Inflammatory macrophage (primary cell): ENCODE measurements at regions not wholly inside any gene's neighbourhood (a gene's known extent, or its start where the extent isn't known, plus 50 kb on each side); places are given as distances from the start of the nearest gene placed in this dataset.
"Not testable (repeated sequence)": the region's sequence is repeated elsewhere in the genome, so short reads cannot be mapped to it uniquely, and the experiment has no call there.

Experiments
- DNase-seq, 2 donors: peaks; one replicate each; pipeline ENCODE4 v3.0.0-alpha.2; 2020 to 2022

DNA sequence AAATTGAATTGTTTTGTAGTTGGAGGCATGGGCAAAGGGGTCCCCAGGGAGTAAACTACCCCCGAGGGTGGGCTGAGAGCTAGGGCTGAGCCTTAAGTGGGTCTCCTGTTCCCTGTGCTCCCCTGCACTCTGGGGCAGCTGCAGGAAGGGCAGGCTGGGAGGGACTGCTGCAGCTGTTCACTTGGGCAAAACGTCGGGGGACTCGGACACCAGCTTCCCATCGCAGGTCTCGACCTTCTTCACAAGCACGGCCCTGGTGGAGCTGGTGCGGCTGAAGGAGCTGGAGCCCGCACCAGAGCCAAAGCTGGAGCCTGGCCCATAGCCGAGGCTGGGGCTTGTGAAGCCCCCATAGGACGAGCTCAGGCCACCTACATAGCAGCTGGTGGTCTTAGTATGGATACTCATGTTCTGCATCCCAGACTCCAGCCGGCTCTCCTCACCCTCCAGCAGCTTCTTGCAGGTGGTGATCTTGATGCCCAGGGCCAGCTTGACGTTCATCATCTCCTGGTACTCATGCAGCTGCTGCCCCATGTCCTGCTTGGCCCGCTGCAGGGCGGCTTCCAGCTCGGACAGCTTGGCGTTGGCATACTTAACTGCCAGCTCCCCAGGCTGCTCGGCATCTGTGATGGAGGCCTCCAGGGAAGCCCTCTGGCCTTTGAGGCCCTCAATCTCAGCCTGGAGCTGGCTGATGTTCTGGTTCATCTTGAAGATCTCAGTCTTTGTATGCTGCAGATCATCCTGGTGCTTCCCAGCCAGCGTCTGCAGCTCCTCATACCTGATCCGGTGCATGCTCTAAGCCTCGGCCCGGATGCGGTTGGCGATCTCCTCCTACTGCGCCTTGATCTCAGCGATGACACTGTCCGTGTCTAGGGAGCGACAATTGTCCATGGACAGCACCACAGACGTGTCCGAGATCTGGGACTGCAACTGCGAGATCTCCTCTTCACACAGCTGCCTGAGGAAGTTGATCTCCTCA, 423.5 kb upstream of the ARPP21 start:
- no peak for DNase-seq

GRCh38 chr3:35216501-35217266, 422.6 kb upstream of the ARPP21 start:
- no peak for DNase-seq

GRCh38 chr3:35223632-35224394, 415.5 kb upstream of the ARPP21 start:
- no peak for DNase-seq

DNA sequence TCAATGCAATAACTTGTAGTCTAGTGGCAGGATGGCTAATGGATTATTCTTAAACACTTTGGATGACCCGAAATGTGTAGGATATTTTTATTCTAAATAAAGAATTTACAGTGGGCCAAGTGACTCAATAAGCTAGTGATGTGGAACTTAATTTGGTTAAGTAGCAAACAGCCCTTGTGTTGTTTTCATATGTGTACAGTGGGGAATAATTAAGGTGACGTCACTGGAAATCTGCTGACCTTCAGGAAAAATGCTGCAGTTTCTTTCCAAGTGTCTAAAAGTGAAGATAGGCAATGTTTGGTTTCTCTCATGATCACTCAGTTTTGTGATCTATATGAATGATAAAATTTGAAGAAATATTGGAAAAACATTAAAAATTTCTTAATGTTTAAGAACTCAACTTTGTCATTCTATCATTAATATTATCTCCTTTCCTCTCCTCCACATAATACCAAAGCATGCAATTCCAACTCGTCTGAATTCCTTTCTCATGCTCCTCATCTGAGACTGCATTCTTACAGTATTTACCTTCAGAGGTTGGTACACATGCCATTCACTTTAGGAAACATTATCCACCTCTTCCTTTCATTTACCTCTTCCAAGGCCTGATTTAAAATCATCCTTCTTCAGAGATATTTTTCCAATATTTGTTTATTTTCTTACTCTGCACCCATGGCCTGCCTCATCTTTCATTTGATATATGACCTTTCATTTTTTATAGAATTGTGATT, 414.6 kb upstream of the ARPP21 start:
- no peak for DNase-seq

DNA sequence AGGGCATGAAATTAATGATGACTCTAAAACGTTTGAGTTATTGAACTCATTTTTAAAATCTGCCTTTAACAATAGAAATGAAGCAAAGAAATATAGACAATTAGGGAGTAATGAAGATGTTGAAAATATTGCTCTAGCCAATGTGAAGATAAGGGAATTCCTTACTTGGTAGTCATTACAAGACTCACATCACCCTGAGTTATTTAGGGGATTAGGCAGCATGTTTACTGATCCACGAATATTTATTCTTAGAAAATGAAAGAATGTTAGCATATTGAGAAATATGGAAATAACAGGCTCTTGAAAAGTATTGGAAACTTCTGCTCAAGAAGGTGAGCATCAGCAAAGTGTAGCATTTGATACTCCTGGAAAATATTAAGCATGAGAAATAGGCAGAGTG, 398.1 kb upstream of the ARPP21 start:
- DNase-seq: no peak

DNA sequence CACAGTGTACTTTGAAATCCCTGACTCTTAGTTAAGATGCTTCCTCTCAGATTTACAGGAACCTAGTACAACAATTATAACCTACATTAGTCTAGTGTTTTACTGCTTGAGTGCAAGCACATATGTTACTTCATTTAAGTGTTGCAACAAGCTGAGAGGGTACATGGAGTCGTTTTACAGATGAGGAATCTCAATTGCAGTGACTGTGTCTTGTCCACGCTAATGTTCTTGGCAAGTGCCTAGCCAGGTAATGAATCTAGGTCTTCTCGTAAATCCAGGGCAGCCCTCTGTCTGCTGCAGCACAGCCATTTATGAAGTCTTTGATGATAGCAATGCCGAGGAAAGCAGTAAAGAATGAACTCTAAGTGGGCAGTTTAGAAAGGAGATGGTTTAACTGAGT, 384.4 kb upstream of the ARPP21 start:
- DNase-seq: no peak

GRCh38 chr3:35257641-35258040, 381.7 kb upstream of the ARPP21 start:
- no peak for DNase-seq

DNA sequence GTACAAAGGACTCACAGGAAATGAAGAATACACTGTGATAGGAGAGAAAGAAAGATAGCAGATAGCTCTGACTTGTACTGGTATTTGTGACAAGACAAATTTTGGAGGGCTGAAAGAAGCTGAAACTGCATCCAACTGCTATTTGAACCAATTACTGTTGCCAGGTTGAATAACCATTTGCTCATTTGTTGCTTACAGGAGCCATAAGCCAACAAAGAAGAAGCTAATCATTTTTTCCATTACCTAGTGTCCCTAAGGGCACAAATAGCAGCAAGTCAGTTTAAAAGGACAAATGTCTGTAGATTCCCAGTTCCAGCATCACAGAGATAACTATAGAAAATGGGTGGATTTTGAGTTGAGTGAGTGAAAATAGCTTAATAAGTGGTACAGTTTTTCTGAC, 376.9 kb upstream of the ARPP21 start:
- DNase-seq: no peak

- no peak for DNase-seq
Observed at GRCh38 chr3:35263477-35263876, 375.8 kb upstream of the ARPP21 start.

DNA sequence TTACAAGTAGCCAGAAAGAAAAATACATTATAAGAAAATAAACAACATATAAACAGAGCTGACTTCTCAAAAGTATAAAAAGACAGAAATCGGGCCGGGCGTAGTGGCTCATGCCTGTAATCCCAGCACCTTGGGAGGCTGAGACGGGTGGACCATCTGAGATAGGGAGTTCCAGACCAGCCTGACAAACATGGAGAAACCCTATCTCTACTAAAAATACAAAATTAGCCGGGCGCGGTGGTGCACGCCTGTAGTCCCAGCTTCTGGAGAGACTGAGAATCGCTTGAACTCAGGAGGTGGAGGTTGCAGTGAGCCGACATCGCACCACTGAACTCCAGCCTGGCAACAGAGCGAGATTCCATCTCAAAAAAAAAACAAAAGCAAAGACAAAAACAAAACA, 373.3 kb upstream of the ARPP21 start:
- not testable (repeated sequence) for DNase-seq

DNA sequence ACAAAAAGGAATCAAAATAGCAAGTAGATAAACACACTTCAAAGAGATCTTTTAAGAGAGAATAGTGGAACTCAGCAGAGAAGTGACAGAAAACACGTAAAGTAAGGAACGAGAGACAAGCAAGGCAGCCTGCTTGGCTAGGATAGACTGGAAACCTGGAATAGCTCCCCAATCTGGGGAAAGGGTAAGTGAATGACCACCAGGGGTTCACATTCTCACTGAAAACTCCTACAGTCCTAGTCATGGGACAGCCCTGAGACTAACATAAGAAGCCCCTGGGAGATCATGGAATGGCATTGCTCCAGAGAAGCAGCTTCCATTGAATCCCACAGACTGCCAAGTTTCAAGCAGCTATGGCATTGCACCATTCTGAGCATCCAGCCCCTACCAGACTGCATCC, 363.6 kb upstream of the ARPP21 start:
- DNase-seq: no peak

- DNase-seq: no peak
Observed at GRCh38 chr3:35276568-35276967, 362.8 kb upstream of the ARPP21 start.

- DNase-seq: no peak
Observed at GRCh38 chr3:35291471-35292236, 347.7 kb upstream of the ARPP21 start.

GRCh38 chr3:35292568-35292967, 346.8 kb upstream of the ARPP21 start:
- DNase-seq: no peak

DNA sequence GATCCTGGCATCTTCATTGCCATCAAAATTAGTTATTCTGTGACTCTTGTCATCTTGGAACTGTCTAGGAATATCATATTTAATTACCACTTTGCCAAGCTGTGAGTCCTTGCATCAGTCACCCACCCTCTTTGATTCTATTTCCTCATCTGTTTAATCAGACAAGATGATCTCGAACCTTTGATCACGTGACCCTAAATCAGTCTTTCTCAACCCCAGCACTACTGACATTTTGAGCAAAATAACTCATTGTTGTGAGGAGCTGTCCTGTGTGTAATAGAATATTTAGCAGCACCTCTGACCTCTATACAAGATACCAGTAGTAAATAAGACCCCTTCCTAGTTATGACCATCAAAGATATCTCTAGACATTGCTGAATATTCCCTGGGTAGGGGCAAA, 343.4 kb upstream of the ARPP21 start:
- DNase-seq: no peak

GRCh38 chr3:35296533-35296932, 342.8 kb upstream of the ARPP21 start:
- no peak for DNase-seq

- not testable (repeated sequence) for DNase-seq
Observed at GRCh38 chr3:35296944-35297343, 342.4 kb upstream of the ARPP21 start.

GRCh38 chr3:35305406-35305805, 333.9 kb upstream of the ARPP21 start:
- DNase-seq: no peak

- no peak for DNase-seq
Observed at GRCh38 chr3:35307296-35307695, 332.0 kb upstream of the ARPP21 start.

DNA sequence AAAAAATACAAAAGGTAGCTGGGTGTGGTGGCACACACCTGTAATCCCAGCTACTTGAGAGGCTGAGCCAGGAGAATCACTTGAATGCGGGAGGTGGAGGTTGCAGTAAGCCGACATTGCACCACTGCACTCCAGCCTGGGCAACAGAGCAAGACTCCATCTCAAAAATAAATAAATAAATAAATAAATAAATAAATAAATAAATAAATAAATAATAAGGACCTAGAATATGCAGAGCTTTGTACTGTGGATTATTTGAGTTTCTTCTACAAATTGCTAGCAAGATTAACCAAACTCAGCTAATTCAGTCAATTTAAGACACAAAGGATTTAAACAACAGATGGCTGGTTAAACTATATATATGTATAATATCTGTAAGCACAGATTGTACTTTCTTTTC, 322.5 kb upstream of the ARPP21 start:
- DNase-seq: not testable (repeated sequence)

DNA sequence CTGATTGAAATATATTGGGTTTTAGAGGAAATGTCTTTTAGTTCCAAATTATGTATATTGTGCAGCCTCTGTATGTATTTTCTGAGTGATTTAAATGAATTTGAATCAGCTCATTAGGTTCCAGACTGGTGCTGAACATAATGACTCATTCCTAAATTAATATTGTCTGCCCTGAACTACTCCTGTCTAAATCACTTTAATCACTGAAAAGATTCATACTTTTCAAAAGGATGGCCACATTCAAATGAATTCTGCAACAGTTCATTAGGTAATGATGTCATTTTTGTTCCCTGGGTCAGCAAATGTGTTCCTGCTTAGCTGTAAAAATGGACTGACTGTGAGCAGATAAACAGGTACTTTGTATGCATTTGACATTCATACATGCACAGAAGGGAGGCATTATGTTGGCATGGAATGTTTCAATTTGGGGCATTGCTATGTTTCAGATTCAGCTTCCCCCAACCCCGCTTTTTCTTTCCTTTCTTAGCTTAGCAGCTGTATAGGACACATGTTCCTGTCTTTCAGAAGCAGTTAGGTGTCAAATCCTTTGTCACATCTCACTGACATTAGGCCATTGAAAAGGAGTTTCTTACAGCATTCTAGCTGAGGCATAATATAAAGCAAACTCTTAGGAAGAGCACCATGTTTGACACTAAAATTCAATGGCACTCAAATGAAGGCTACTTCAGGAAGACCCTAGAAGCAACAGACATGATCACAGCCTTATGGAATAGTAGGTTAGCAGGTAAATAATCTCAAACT, 318.5 kb upstream of the ARPP21 start:
- DNase-seq: no peak
